ENCODE measurements at regions not wholly inside any gene's neighbourhood (a gene's known extent, or its start where the extent isn't known, plus 50 kb on each side); places are given as distances from the start of the nearest gene placed in this dataset.
"Not testable (repeated sequence)": the region's sequence is repeated elsewhere in the genome, so short reads cannot be mapped to it uniquely, and the experiment has no call there.

DNA sequence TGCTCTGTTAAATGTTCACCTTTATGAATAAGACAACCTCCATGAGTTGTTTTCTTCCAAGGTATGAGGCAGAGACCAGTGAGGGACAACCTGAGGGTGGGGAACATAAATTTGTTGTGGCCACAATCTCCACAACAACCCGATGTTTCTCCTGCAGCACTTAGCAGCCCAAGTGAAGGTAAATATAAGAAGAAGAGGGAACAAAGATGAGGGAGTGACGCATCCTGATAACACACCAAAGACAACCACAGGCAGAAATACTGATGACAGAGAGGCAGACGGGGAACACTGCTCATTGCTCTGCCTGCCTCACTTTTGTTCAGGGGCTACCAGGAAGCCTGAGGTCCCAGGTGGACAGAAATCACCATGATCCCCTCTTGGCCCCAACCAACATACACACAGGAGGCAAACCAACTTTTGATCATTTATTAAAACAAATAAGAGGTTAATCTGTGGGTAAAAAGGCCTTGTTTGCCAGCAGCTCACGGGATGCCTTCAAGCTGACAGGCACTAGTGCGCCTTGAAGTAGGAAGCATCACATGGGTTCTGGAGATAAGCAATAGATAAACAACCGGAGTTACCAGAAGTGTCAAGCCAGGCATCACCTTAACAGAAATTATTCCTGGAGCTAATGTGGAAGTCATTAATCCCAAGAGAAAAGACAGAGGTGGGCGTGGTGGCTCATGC lies 104.9 kb upstream of the ALDH3B2 start:
- in situ Hi-C loops (cut with MboI; ENCODE audit: low sequenced_read_pairs), result not testable (repeated sequence)

DNA sequence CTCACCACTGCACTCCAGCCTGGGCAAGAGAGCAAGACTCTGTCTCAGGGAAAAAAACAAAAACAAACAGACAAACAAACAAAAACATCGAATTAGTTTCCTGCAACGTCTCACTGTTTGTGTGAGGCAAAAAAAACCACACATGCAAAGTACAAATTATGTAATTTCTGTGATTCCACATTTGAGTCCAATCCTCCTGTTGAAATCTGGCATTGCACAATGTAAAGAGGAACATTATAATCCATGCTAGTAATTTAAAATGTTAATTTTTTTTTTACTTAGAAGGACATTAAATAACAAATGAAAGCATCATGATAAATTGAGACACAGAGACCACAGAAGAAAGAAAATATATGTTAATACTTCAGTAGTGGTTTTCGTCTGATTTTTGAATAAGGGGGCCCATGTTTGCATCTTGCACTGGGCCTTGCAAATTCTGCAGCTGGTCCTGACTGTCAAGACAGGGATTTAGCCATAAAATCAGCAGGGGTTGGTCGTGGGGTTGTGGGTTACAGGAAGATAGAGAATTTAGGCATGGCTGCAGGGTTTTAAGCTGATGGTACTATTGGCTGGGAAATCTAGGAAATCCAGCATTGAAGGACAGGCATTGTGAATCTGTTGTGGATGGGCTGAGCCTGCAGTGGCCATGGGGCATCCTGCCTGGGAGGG lies 102.6 kb upstream of the ALDH3B2 start:
- in situ Hi-C loops (cut with MboI; ENCODE audit: low sequenced_read_pairs), result no loop called here

DNA sequence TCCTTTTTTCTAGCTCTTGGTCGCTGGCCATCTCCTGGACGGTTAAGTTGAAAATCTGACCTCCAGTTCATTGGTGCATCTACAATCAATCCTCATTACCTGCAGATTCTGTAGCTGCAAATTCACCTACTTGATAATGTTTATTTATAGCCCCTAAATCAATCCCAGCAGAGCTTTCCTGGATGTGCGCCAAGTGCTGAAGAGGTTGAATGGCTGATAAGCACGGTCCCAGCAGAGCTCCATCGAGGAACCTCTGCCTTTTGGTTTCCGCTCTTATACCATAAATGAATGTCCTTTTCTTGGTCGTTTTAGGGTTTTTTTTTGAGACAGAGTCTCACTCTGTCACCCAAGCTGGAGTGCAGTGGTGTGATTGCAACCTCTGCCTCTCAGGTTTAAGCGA lies 99.8 kb upstream of the ALDH3B2 start:
- in situ Hi-C loops (cut with MboI; ENCODE audit: low sequenced_read_pairs), result not testable (repeated sequence)

DNA sequence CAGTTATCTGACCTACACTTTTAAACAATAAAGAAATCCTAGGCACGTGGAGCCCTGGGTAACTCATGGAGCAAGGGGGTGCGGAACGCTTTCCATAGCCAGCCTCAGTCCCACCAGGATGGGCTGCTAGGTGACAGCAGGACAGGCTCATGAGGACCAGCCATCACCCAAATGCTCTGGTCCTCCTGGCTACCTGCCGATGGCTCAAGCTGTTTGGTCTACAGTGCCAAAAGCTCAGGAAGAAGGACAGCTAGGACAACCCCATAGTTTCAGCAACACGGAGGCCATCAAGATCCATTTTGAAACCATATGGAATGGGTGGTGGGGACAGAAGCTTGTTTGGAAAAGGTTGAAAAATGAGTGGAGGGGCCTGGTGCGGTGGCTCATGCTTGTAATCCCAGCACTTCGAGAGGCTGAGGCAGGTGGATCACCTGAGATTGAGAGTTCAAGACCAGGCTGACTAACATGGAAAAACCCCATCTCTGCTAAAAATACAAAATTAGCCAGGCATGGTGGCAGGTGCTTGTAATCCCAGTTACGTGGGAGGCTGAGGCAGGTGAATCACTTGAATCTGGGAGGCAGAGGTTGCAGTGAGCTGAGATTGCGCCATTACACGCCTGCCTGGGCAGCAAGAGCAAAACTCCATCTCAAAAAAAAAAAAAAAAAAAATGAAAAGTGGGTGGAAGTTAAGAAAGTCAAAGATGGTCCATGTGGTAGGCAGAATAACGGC lies 93.7 kb upstream of the ALDH3B2 start:
- in situ Hi-C loops (cut with MboI; ENCODE audit: low sequenced_read_pairs), result not testable (repeated sequence)

DNA sequence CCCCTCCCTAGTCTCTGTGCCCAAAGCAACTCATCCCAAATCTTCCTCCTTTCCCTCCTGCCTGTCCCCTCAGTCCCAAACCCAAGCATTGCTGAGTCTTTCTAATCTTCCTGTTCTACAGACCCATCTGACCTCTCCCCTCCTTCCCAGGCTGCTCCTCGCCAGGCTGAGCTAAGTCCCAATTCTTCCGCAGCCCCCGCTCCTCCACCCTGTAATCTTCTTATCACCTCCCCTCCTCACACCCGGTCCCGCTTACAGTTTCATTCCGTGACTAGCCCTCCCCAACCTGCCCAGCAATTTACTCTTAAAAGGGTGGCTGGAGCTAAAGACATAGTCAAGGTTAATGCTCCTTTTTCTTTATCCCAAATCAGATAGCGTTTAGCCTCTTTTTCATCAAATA lies 86.8 kb upstream of the ALDH3B2 start:
- in situ Hi-C loops (cut with MboI; ENCODE audit: low sequenced_read_pairs), result not testable (repeated sequence)

DNA sequence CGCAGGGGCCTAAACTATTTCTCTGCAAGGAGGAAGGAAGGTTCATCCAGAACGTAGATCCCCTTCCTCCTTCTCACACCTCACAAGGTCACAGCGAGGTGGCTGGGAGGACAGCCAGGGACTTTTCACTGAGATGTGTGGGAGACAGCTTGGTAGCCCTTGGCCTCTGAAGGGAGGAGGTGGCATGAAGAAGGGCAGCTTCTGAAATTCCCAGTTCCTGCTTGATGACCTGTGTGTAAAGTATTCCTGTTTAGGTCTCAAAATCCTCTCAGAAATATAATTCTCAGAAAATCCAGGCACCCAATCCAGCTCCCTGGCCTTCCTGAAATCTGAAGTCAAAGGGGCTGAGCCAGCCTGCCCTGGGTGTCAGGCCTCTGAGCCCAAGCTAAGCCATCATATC lies 84.9 kb upstream of the ALDH3B2 start:
- in situ Hi-C loops (cut with MboI; ENCODE audit: low sequenced_read_pairs), result not testable (repeated sequence)

DNA sequence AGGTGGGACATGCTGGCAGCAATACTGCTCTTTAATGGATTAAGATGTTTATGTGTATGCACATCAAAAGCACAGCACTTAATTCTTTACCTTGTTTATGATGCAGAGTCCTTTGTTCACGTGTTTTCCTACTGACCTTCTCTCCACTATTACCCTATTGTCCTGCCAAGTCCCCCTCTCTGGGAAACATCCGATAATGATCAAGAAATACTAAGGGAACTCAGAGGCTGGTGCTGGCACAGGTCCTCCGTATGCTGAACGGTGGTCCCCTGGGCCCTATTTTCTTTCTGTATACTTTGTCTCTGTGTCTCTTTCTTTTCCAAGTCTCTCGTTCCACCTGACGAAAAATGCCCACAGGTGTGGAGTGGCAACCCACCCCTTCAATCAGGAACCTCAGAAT lies 84.0 kb upstream of the ALDH3B2 start:
- in situ Hi-C loops (cut with MboI; ENCODE audit: low sequenced_read_pairs), result not testable (repeated sequence)

DNA sequence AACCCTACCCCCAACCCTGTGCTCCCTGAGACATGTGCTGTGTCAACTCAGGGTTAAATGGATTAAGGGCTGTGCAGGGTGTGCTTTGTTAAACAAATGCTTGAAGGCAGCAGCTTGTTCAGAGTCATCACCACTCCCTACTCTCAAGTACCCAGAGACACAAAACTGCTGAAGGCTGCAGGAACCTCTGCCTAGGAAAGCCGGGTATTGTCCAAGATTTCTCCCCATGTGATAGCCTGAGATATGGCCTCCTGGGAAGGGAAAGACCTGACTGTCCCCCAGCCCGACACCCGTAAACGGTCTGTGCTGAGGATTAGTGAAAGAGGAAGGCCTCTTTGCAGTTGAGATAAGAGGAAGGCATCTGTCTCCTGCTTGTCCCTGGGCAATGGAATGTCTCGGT lies 83.6 kb upstream of the ALDH3B2 start:
- in situ Hi-C loops (cut with MboI; ENCODE audit: low sequenced_read_pairs), result not testable (repeated sequence)

DNA sequence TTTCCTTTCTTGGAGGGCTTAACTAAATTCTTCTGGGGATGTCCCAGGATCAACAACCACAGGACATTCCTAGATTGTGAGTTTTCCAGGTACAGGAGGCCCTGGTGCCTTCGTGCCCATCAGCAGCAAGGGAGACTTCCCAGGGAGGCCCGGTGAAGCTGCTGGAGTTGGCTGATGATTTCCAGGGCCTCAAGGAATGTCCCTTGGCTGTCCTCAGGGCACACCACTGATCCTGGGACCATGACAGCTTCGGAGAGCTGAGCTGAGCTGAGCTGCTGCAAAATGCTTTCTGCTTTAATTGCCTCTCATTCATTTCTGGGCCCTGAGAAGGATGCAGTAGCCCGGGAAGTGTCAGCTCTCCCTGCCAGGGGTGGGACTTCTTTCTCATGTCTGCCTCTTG lies 79.4 kb upstream of the ALDH3B2 start:
- in situ Hi-C loops (cut with MboI; ENCODE audit: low sequenced_read_pairs), result not testable (repeated sequence)

DNA sequence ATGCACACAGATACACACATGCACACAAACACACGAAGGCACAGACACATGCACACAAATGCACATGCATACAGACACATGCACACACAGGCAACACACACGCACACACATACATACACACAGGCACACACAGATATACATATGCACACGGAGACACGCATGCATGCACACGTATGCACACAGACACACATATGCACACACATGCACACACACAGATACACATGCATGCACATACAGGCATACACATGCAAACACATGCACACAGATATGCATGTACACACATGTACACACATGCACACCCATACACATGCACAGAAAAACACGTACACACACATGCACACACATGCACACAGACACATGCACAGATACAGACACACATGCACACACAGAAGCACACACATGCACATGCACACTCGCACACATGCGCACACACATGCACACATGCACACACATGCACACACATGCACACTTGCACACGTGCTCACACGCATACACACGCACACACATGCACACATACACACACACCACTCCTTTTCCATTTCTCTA lies 70.8 kb upstream of the ALDH3B2 start:
- in situ Hi-C loops (cut with MboI; ENCODE audit: low sequenced_read_pairs), result no loop called here

DNA sequence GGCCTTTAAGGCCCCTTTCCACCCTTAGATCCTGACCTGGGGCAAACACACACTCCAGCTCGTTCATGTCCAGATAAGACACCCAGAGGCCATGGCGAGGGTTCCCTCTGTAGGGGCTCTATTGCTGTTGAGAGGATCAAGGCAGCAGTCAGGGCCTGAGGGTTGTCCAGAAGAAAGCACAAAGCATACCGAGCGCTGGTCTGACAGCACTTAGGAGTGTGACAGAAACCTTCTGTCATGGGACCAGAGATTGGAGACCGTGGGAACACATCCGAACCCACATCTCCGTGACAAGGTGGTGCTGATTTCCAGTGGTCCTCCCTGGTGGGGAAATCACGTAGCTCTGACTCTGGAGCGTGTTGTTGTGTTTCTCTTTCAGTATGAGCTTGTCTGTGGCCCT lies 69.8 kb upstream of the ALDH3B2 start:
- in situ Hi-C loops (cut with MboI; ENCODE audit: low sequenced_read_pairs), result not testable (repeated sequence)

DNA sequence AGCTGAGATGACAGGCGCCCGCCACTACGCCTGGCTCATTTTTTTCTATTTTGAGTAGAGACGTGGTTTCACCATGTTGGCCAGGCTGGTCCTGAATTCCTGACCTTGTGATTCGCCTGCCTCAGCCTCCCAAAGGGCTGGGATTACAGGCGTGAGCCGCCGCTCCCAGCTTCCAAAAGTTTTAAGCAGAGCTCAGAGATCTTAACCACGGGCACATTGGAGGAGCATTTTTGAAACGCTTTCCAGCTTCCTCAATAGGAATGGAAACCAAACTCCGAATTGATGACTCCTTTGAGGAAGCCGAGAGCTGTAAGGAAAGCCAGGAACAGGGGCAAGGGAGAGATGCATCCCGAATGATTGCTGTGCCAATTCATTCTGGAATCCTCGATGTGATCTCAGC lies 63.8 kb upstream of the ALDH3B2 start:
- in situ Hi-C loops (cut with MboI; ENCODE audit: low sequenced_read_pairs), result not testable (repeated sequence)

DNA sequence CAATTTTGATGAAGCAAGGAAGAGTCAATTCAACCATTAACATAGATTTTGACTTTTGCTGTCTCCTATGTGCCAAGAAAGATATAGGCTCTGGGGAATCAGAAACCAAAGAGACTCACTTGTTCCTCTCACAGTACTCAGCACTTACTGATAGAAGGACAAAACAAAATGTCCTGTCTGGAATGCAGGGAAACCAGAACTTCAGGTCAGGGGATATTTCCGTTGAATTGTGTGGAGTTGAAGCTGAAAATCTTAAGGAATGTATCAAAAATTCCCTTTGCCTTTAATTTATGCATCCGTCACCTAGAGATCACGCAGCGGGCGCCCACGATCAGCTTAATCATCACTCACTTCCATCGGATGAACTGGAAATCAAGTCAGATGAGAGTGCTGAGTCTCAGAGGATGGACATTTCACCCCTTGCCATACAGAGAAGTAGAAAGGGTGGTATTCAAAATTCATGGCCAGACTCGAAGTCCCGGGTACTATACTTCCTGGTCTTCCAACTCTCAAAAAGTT lies 63.2 kb upstream of the ALDH3B2 start:
- in situ Hi-C loops (cut with MboI; ENCODE audit: low sequenced_read_pairs), result not testable (repeated sequence)

DNA sequence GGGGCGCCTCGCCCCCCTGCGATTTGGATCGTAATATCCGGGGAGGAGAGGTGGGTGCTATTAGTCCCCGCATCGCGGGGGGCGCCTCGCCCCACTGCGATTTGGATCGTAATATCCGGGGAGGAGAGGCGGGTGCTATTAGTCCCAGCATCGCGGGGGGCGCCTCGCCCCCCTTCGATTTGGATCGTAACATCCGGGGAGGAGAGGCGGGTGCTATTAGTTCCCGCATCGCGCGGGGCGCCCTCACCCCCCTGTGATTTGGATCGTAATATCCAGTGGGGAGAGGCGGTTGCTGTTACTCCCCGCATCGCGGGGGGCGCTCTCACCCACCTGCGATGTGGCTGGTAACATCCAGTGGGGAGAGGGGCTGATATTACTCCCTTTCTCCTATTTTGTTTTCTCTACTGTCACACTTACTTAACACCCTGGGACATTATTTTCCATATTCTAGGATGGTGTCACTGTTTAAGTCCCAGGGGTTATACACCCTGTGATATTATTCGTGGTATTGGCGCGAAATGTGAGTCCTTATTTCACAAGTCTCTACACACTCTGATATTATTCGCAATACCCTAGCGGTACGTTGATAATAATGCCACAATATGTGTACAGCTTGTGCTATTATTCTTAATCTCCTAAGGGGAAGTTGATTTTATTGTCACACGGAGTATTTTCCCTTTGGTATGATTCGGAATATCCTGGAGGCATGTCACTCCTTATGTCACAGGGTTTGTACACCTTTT lies 57.8 kb upstream of the ALDH3B2 start:
- in situ Hi-C loops (cut with MboI; ENCODE audit: low sequenced_read_pairs), result no loop called here

DNA sequence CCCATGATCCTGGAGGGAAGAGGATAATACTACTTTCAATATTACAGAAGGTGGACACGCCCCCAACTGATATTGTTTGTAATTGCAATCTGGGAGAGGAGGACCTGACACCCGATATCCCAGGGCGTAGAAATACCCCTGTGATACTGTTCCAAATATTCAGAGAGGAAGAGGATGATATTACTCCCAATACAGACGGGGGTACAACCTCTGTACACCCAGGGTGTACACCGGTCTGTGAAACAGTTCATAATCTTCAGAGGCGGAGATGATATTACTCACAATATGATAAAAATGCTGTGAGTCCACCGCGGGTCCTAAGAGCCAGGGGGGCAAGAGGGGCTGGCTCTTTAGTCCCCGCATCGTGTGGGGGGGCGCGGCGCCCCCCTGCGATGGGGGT lies 57.2 kb upstream of the ALDH3B2 start:
- in situ Hi-C loops (cut with MboI; ENCODE audit: low sequenced_read_pairs), result no loop called here

DNA sequence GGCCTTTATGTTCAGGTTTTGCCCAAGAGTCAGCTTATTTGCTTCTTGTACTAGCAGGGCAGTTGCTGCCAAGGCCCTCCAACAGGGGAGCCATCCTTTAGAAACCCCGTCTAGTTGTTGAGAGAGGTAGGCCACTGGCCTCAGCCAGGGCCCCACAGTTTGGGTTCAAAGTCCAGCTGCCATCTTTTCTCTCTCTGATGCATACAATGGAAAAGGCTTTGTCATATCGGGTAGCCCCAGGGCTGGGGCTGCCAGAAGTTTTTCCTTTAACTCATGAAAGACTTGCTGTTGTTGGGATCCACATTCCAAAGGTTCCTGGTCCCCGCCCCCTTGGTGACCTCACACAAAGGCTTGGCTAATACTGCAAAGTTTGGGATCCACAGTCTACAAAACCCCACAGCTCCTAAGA lies 53.7 kb upstream of the ALDH3B2 start:
- in situ Hi-C loops (cut with MboI; ENCODE audit: low sequenced_read_pairs), result not testable (repeated sequence)

DNA sequence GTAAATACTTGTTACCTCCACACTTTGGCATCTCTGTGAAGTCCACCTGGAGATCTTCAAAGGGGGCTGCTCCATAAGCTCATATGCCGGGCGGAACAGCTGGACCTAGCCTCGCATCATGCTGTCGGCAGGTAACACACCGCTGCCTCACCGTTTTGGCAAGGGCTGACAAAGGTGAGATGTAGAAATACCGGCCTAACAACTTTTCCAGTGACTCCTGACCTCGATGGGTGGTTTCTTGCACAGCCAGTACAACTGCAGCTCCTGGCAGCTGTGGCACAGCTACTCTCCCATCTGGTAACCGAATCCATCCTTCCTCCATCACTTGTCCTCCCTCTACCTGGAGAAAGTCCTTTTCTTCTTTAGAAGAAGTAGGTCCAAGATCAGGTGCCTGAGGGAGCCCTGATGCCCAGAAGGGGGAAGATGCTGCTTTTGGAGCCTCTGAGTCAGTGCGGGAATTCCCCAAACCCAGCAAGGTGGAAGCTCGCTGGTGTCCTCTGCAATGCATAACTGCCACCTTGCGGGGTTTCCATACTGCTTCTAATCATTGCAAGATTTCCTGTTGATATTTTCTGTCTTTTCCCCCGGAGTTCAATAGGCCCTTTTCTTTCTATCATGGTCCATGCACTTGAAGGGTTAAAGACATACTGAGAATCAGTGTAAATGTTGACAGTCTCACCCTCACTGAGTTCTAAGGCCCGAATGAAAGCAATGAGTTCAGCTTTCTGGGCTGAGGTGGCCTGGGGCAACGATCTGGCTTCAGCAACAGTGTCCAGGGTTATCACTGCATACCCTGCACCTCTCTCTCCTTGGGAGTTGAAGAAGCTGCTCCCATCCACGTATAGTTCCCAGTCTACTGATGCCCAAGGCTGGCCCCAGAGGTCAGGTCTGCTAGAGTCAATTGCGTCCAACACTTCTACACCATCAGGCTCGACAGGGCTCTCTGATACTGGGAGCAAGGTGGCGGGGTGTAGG lies 52.9 kb upstream of the ALDH3B2 start:
- in situ Hi-C loops (cut with MboI; ENCODE audit: low sequenced_read_pairs), result not testable (repeated sequence)
